ENCODE measurements at regions not wholly inside any gene's neighbourhood (a gene's known extent, or its start where the extent isn't known, plus 50 kb on each side); places are given as distances from the start of the nearest gene placed in this dataset.

GRCh38 chrX:8374041-8374825, 90.4 kb upstream of the VCX3B start:
- TF ChIP-seq, protein P1, sequence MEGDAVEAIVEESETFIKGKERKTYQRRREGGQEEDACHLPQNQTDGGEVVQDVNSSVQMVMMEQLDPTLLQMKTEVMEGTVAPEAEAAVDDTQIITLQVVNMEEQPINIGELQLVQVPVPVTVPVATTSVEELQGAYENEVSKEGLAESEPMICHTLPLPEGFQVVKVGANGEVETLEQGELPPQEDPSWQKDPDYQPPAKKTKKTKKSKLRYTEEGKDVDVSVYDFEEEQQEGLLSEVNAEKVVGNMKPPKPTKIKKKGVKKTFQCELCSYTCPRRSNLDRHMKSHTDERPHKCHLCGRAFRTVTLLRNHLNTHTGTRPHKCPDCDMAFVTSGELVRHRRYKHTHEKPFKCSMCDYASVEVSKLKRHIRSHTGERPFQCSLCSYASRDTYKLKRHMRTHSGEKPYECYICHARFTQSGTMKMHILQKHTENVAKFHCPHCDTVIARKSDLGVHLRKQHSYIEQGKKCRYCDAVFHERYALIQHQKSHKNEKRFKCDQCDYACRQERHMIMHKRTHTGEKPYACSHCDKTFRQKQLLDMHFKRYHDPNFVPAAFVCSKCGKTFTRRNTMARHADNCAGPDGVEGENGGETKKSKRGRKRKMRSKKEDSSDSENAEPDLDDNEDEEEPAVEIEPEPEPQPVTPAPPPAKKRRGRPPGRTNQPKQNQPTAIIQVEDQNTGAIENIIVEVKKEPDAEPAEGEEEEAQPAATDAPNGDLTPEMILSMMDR (optimal IDR thresholded peaks at IDR 0.05 in 1 of 3, IDR thresholded peaks at IDR 0.05 in 1 of 3, conservative IDR thresholded peaks at IDR 0.05 in 1 of 3; ENCODE audit: extremely low read depth in 1 of 3, insufficient read depth in 2 of 3, low read length in 3 of 3), result no peak
- TF ChIP-seq EZH2 (IDR thresholded peaks at IDR 0.05; ENCODE audit: low read length), result no peak
